Kidney epithelial cell (primary cell): ENCODE measurements at regions not wholly inside any gene's neighbourhood (a gene's known extent, or its start where the extent isn't known, plus 50 kb on each side); places are given as distances from the start of the nearest gene placed in this dataset.

Experiments used
- DNase-seq: peaks from one replicate; pipeline ENCODE4 v3.0.0-alpha.2; 2010; ENCODE audit warnings: low read depth
- H3K27me3 ChIP-seq: 2 replicates; pipeline ENCODE4 v1.6.0; 2011; ENCODE audit warnings: low read length; ENCODE audit not compliant: control insufficient read depth, insufficient read depth
- H3K36me3 ChIP-seq: 2 replicates; pipeline ENCODE4 v1.5.1; 2011; ENCODE audit warnings: low read length; ENCODE audit not compliant: control insufficient read depth, insufficient read depth
- H3K4me3 ChIP-seq: 2 replicates; pipeline ENCODE4 v1.5.1; 2011; ENCODE audit warnings: low read depth, mild to moderate bottlenecking, control low read depth, low read length
- TF ChIP-seq, protein P1 (sequence below): IDR thresholded peaks from 2 replicates; pipeline ENCODE4 v1.5.1; 2011; ENCODE audit warnings: mild to moderate bottlenecking, moderate library complexity, low read length, control low read depth, inconsistent platforms; ENCODE audit not compliant: insufficient read depth, poor library complexity, severe bottlenecking

DNA sequence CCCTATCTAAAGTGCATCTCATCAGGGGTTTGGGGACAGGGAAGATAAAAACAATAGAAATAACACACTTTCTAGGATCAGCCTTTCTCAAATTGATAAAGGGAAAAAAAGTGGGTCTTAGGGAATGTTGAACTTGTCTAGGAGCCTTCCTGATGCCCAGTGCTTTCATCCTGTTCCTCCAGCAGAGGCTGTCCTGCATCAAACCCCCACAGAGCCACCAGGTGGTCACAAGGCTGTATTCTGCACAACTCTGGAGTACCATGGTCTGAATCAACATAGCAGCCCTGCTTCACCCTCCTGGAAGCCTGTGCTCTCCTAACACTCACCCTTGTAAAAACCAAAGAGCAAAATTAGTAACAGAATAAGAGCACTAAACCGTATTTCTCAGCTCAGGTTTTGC lies 118.5 kb upstream of the SLC25A36 start:
- no peaks in the 10 kb centered on the region for H3K27me3 ChIP-seq
- no peak overlapping the region for H3K4me3 ChIP-seq
- H3K36me3 ChIP-seq: no peaks in the 10 kb centered on the region
- TF ChIP-seq, protein P1, sequence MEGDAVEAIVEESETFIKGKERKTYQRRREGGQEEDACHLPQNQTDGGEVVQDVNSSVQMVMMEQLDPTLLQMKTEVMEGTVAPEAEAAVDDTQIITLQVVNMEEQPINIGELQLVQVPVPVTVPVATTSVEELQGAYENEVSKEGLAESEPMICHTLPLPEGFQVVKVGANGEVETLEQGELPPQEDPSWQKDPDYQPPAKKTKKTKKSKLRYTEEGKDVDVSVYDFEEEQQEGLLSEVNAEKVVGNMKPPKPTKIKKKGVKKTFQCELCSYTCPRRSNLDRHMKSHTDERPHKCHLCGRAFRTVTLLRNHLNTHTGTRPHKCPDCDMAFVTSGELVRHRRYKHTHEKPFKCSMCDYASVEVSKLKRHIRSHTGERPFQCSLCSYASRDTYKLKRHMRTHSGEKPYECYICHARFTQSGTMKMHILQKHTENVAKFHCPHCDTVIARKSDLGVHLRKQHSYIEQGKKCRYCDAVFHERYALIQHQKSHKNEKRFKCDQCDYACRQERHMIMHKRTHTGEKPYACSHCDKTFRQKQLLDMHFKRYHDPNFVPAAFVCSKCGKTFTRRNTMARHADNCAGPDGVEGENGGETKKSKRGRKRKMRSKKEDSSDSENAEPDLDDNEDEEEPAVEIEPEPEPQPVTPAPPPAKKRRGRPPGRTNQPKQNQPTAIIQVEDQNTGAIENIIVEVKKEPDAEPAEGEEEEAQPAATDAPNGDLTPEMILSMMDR: no peak
- no peak for DNase-seq

DNA sequence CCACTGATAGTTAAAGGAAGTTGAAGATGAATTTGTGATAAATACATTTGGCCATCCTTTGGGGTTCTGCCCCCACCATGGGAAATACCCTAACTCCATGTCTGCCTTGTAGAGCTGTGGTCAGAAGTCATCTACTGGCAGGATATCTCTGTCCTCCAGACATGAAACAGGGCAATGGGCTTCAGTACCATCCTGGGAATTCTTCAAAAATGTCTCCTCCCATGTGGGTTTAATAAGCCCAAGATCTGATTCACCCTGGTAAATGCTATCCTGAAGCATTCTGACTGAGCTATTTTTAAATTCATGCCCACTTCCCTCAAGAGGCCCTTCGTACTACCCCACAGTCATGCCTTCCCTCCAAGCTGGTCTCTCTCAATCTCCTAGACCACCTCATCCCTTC lies 113.7 kb upstream of the SLC25A36 start:
- DNase-seq: no peak
- TF ChIP-seq, protein P1: no peak
- no peaks in the 10 kb centered on the region for H3K27me3 ChIP-seq
- no peak overlapping the region for H3K4me3 ChIP-seq
- H3K36me3 ChIP-seq: no peaks in the 10 kb centered on the region

DNA sequence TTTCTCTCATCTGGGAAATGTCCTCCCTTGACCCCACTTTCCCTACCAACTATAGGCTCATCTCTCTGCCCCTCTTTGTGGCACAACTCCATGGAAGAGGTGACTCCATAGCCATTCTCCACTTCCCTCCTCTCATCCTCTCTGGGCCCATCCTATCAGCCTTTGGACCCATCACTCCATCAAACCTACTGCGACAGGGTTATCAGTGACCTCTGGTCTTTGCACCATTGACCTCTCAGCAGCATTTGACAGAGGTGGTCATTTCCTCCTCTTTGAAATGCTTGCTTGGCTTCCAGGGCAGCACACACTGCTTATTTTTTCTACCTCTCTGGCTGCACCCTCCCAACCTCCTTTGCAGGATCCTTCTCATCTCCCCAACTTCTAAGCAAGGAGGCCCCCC lies 113.1 kb upstream of the SLC25A36 start:
- H3K4me3 ChIP-seq: no peak overlapping the region
- no peaks in the 10 kb centered on the region for H3K36me3 ChIP-seq
- no peaks in the 10 kb centered on the region for H3K27me3 ChIP-seq
- TF ChIP-seq, protein P1: no peak
- DNase-seq: no peak

DNA sequence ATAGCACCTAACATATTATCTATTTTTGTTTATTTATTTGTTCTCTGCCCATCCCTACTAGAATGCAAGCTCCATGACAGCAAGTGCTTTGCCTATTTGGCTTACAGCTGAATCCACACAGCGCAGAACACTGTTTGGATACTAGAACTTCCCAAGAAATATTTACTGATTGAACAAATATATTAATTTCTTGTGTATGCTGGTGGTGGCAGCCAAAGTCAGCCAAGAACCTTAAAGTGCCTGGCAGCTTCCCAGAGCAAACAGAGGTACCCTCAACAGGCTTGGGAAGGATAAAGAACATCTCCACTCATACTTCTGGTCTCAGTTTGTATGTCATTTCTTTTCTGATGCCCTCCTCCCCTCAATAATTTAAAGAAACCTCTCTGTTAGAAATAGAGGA lies 111.8 kb upstream of the SLC25A36 start:
- DNase-seq: no peak
- TF ChIP-seq, protein P1: no peak
- H3K36me3 ChIP-seq: no peaks in the 10 kb centered on the region

DNA sequence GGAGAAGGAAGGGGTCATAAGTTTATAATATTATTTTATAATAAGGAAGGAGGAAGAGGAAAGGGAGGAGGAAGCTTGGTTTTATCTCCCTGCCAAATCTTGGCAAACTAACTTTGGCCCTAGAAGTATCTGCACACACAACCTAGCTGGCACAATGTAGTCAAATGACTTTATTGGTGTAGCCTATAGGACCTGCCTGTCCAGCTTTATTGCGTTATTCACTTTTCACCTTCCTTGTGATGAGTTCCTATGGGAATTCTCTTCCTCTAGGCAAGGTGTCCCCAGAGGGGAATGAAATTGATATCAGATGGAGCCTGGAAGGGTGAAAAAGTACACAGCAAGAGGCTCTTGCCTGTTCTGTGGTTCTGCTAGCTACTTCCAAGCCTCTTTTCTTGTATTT lies 111.2 kb upstream of the SLC25A36 start:
- no peaks in the 10 kb centered on the region for H3K27me3 ChIP-seq
- no peak overlapping the region for H3K4me3 ChIP-seq
- DNase-seq: no peak
- TF ChIP-seq, protein P1: no peak
- no peaks in the 10 kb centered on the region for H3K36me3 ChIP-seq

More for the DNA sequence above, 111.8 kb upstream of the SLC25A36 start:
- Histone ChIP-seq H3K27me3 (no peaks in the 10 kb centered on the region), H3K4me3 (no peak overlapping the region)

DNA sequence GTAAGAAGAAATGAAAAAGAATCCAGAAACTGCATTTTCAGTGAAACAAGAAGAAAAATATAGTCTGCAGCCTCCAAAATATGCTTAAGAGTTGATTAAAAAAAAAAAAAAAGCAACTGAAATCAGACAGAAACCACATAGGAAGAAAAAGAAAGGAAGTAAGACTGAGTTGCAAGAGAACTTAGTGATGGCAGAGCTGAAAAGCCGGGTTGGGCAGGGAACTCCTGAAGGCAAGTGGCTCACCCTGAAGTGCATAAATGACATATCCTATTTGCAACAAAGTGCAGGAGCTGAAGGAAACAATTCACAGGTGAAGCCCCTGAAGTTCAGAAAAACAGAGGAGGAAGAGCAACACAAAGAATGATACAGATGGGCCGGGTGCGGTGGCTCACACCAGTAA lies 108.8 kb upstream of the SLC25A36 start:
- DNase-seq: no peak
- H3K36me3 ChIP-seq: no peaks in the 10 kb centered on the region
- TF ChIP-seq, protein P1: no peak
- H3K4me3 ChIP-seq: no peak overlapping the region
- no peaks in the 10 kb centered on the region for H3K27me3 ChIP-seq
